Transverse colon (tissue), 4 donors: ENCODE measurements at regions not wholly inside any gene's neighbourhood (a gene's known extent, or its start where the extent isn't known, plus 50 kb on each side); places are given as distances from the start of the nearest gene placed in this dataset.

ENCODE experiments used
- DNase-seq: peaks from one replicate; pipeline ENCODE4 v3.0.0-alpha.2; 2019
- H3K27ac ChIP-seq, 4 donors: fragments of 200-600 bp; sonication (generic); 2 replicates each; pipeline ENCODE4 v1.5.1; 2016 to 2018; ENCODE audit warnings: inconsistent platforms in 4 of 4
- H3K27me3 ChIP-seq: fragments of 200-600 bp; sonication (generic); 2 replicates; pipeline ENCODE4 v1.5.1; 2017; ENCODE audit warnings: inconsistent platforms
- H3K36me3 ChIP-seq, 4 donors: fragments of 200-600 bp; sonication (generic); 2 replicates each; pipeline ENCODE4 v1.5.1; 2017 to 2019; ENCODE audit warnings: inconsistent platforms in 4 of 4
- H3K4me1 ChIP-seq, 4 donors: fragments of 200-600 bp; sonication (generic); 2 replicates each; pipeline ENCODE4 v1.5.1; 2017 to 2020; ENCODE audit warnings: inconsistent platforms in 4 of 4
- H3K4me3 ChIP-seq, 4 donors: fragments of 200-600 bp; sonication (generic); 1 replicate in 1 of 4; 2 replicates in 3 of 4; pipeline versions ENCODE4 v1.5.1 to v1.6.1; 2017 to 2019; ENCODE audit warnings: inconsistent platforms in 4 of 4
- H3K9me3 ChIP-seq, 2 donors: fragments of 200-600 bp; sonication (generic); 2 replicates each; pipeline ENCODE4 v1.5.1; 2017 to 2019; ENCODE audit warnings: inconsistent platforms in 2 of 2
- EP300 ChIP-seq: sonication (generic); formaldehyde crosslinking; IDR thresholded peaks from one replicate; pipeline ENCODE4 v1.6.1; 2017; ENCODE audit warnings: antibody characterized with exemption, low read depth
- POLR2A ChIP-seq: fragments of 450-650 bp; IDR thresholded peaks from one replicate; pipeline ENCODE4 v1.6.1; 2016; ENCODE audit warnings: antibody characterized with exemption, mild to moderate bottlenecking, moderate library complexity
- POLR2AphosphoS5 ChIP-seq, 3 donors: sonication (generic); formaldehyde crosslinking; IDR thresholded peaks; one replicate each; pipeline ENCODE4 v1.6.1; 2016; ENCODE audit warnings: antibody characterized with exemption in 3 of 3
- WGBS, 2 donors: methylation state at CpG; one replicate each; pipeline ENCODE4 v1.1.5; 2018; ENCODE audit warnings: low coverage in 1 of 2; 5-methylcytosine and 5-hydroxymethylcytosine counted together
- in situ Hi-C, 4 donors: fragments of 200-750 bp; cut with MboI; loops; one replicate each; pipeline versions ENCODE4 v1.15.0 to v1.15.1; 2017; ENCODE audit warnings: low sequenced_read_pairs in 3 of 4, low pct_ligation_motif_present in 1 of 4, low pct_unique_long_range_greater_than_20kb in 1 of 4
- intact Hi-C: fragments of 100-400 bp; cut with DNase I; formaldehyde crosslinking; loops from one replicate; pipeline ENCODE4 v1.15.1; 2023; ENCODE audit warnings: low total_unique reads
- TF ChIP-seq, protein P1 (sequence below), 5 experiments: fragments of 200-600 bp in 3 of 5; fragments of 450-650 bp in 2 of 5; sonication (generic) in 3 of 5; IDR thresholded peaks; 1 replicate in 2 of 5; 2 replicates in 3 of 5; pipeline ENCODE4 v1.5.1; 2016 to 2017; ENCODE audit warnings: antibody characterized with exemption in 5 of 5, inconsistent platforms in 3 of 5, mild to moderate bottlenecking in 2 of 5, moderate library complexity in 1 of 5

DNA sequence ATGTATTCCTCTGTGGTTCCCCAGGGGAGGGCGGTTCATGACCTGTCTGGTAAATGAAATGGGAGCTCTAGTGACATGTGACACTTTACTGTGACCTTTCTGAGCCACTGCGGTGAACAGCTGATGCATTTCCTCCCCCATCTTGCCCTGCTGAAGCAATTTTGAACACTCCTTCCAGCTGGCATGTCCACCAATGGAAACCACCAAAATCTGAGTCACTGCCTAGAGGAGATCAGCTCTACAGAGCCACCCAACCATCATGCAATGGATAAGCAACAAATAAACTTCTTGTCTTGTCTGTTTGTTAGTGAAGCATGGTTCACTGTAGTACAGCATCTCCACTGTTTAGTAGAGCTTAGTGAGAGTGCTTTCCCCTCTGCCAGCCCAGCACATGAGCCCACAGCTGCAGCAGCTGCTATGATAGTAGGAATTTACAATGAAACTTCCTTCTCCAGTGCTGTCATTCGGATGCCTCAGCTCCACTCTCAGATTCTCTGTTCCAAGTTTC lies 479.4 kb downstream of the NTRK3 start:
- 56% methylated on average over 3 of the region's 3 CpGs; no CpG with 5 or more reads in 1 of the 2 donors for WGBS, 2 donors
- intact Hi-C loops (no loop called here), in situ Hi-C loops (no loop called here)
- Histone ChIP-seq H3K27me3 (no peaks in the 10 kb centered on the region), H3K36me3 (no peaks in the 10 kb centered on the region), H3K9me3 (no peaks in the 10 kb centered on the region), H3K4me1 (no peaks in the 10 kb centered on the region), H3K27ac (no peak overlapping the region), H3K4me3 (no peak overlapping the region)
- TF ChIP-seq, protein P1, sequence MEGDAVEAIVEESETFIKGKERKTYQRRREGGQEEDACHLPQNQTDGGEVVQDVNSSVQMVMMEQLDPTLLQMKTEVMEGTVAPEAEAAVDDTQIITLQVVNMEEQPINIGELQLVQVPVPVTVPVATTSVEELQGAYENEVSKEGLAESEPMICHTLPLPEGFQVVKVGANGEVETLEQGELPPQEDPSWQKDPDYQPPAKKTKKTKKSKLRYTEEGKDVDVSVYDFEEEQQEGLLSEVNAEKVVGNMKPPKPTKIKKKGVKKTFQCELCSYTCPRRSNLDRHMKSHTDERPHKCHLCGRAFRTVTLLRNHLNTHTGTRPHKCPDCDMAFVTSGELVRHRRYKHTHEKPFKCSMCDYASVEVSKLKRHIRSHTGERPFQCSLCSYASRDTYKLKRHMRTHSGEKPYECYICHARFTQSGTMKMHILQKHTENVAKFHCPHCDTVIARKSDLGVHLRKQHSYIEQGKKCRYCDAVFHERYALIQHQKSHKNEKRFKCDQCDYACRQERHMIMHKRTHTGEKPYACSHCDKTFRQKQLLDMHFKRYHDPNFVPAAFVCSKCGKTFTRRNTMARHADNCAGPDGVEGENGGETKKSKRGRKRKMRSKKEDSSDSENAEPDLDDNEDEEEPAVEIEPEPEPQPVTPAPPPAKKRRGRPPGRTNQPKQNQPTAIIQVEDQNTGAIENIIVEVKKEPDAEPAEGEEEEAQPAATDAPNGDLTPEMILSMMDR (IDR thresholded peaks at IDR 0.05) = no peak
- no peak for TF ChIP-seq POLR2A
- TF ChIP-seq POLR2AphosphoS5 (IDR thresholded peaks at IDR 0.05) = no peak
- TF ChIP-seq EP300 = no peak
- DNase-seq = no peak

GRCh38 chr15:87767516-87767915 lies 489.0 kb downstream of the NTRK3 start:
- no peaks in the 10 kb centered on the region for H3K4me1 ChIP-seq
- WGBS, 2 donors = 79 to 90% methylated on average over 3 of the region's 3 CpGs
- no peaks in the 10 kb centered on the region for H3K36me3 ChIP-seq
- in situ Hi-C loops (no loop called here), intact Hi-C loops (no loop called here)
- H3K27ac ChIP-seq = no peak overlapping the region
- H3K27me3 ChIP-seq = no peaks in the 10 kb centered on the region
- DNase-seq = no peak
- TF ChIP-seq POLR2AphosphoS5 (IDR thresholded peaks at IDR 0.05) (no peak), EP300 (no peak), POLR2A (no peak)
- TF ChIP-seq, protein P1 (IDR thresholded peaks at IDR 0.05) = no peak
- H3K4me3 ChIP-seq = no peak overlapping the region
- H3K9me3 ChIP-seq = no peaks in the 10 kb centered on the region

GRCh38 chr15:87764461-87765240 lies 491.9 kb downstream of the NTRK3 start:
- no peak overlapping the region for H3K4me3 ChIP-seq
- no peaks in the 10 kb centered on the region for H3K27me3 ChIP-seq
- H3K9me3 ChIP-seq = no peaks in the 10 kb centered on the region
- H3K27ac ChIP-seq = no peak overlapping the region
- 58 to 61% methylated on average over 3 to 4 of the region's 4 CpGs for WGBS, 2 donors
- no peak for TF ChIP-seq POLR2AphosphoS5 (IDR thresholded peaks at IDR 0.05)
- TF ChIP-seq POLR2A = no peak
- no peak for TF ChIP-seq EP300
- TF ChIP-seq, protein P1 (IDR thresholded peaks at IDR 0.05) = no peak
- intact Hi-C loops = no loop called here
- no peaks in the 10 kb centered on the region for H3K4me1 ChIP-seq
- no peaks in the 10 kb centered on the region for H3K36me3 ChIP-seq
- in situ Hi-C loops = no loop called here
- no peak for DNase-seq

GRCh38 chr15:87763837-87764236 lies 492.7 kb downstream of the NTRK3 start:
- intact Hi-C loops = no loop called here
- Histone ChIP-seq H3K36me3 (no peaks in the 10 kb centered on the region), H3K27me3 (no peaks in the 10 kb centered on the region), H3K4me1 (no peaks in the 10 kb centered on the region), H3K4me3 (no peak overlapping the region), H3K27ac (no peak overlapping the region), H3K9me3 (no peaks in the 10 kb centered on the region)
- TF ChIP-seq EP300 = no peak
- TF ChIP-seq POLR2AphosphoS5 (IDR thresholded peaks at IDR 0.05) = no peak
- TF ChIP-seq, protein P1 (IDR thresholded peaks at IDR 0.05) = no peak
- no peak for TF ChIP-seq POLR2A
- DNase-seq = no peak
- in situ Hi-C loops = no loop called here
- WGBS, 2 donors = 72 to 85% methylated on average over 6 to 9 of the region's 9 CpGs
